Neural cell (in vitro differentiated cells): ENCODE measurements at regions not wholly inside any gene's neighbourhood (a gene's known extent, or its start where the extent isn't known, plus 50 kb on each side); places are given as distances from the start of the nearest gene placed in this dataset.

Source experiments
- H2AFZ ChIP-seq: fragments of 200-600, 300-800 bp; sonication (generic), shearing (Covaris generic); 2 replicates; pipeline ENCODE4 v1.6.0; 2014; ENCODE audit warnings: low read depth, mild to moderate bottlenecking, antibody characterized with exemption, low read length, moderate library complexity
- H3F3A ChIP-seq: fragments of 200-600 bp; shearing (Covaris generic); 2 replicates; pipeline ENCODE4 v1.6.1; 2016; ENCODE audit warnings: mild to moderate bottlenecking, moderate library complexity, mixed read lengths, antibody characterized with exemption, low read length; ENCODE audit not compliant: insufficient read depth, poor library complexity, severe bottlenecking
- H3K27ac ChIP-seq: fragments of 200-600, 300-800 bp; sonication (generic), shearing (Covaris generic); 2 replicates; pipeline ENCODE4 v1.5.1; 2014; ENCODE audit warnings: mild to moderate bottlenecking, low read length, moderate library complexity
- H3K27me3 ChIP-seq: fragments of 300-800, 200-600 bp; sonication (generic), shearing (Covaris generic); 2 replicates; pipeline ENCODE4 v1.6.0; 2014; ENCODE audit warnings: mild to moderate bottlenecking, low read depth, low read length, moderate library complexity; ENCODE audit not compliant: insufficient read depth
- H3K36me3 ChIP-seq: fragments of 300-800, 200-600 bp; sonication (generic), shearing (Covaris generic); 2 replicates; pipeline ENCODE4 v1.5.1; 2014; ENCODE audit warnings: mild to moderate bottlenecking, antibody characterized with exemption, low read length, moderate library complexity; ENCODE audit not compliant: insufficient read depth
- H3K4me2 ChIP-seq: fragments of 300-800, 200-600 bp; sonication (generic), shearing (Covaris generic); 2 replicates; pipeline ENCODE4 v1.6.0; 2014; ENCODE audit warnings: mild to moderate bottlenecking, low read length
- H3K4me3 ChIP-seq: fragments of 300-800, 200-600 bp; sonication (generic), shearing (Covaris generic); 2 replicates; pipeline ENCODE4 v1.5.1; 2014; ENCODE audit warnings: mild to moderate bottlenecking, low read length, moderate library complexity
- H3K79me2 ChIP-seq: fragments of 200-600 bp; shearing (Covaris generic); replicated peaks from 2 replicates; pipeline ENCODE4 v1.6.0; 2014; ENCODE audit warnings: mild to moderate bottlenecking, low read length, moderate library complexity; ENCODE audit not compliant: insufficient read depth
- H3K9ac ChIP-seq: fragments of 300-800, 200-600 bp; sonication (generic), shearing (Covaris generic); 2 replicates; pipeline ENCODE4 v1.6.1; 2016; ENCODE audit warnings: mild to moderate bottlenecking, low read length, mixed read lengths
- H3K9me2 ChIP-seq: fragments of 200-600 bp; shearing (Covaris generic); 2 replicates; pipeline ENCODE4 v1.6.1; 2016; ENCODE audit warnings: mild to moderate bottlenecking, low read length, mixed read lengths; ENCODE audit not compliant: insufficient read depth
- H3K9me3 ChIP-seq: fragments of 200-600, 300-800 bp; sonication (generic), shearing (Covaris generic); 2 replicates; pipeline ENCODE4 v1.6.1; 2016; ENCODE audit warnings: mild to moderate bottlenecking, mixed run types, low read length, moderate library complexity, mixed read lengths
- H4K20me1 ChIP-seq: fragments of 200-600 bp; shearing (Covaris generic); 2 replicates; pipeline ENCODE4 v1.6.1; 2016; ENCODE audit warnings: mild to moderate bottlenecking, mixed run types; ENCODE audit not compliant: insufficient read depth
- CTCF ChIP-seq: fragments of 450-650 bp; IDR thresholded peaks from 2 replicates; pipeline ENCODE4 v1.5.1; 2014; ENCODE audit warnings: antibody characterized with exemption, mild to moderate bottlenecking, moderate library complexity; ENCODE audit not compliant: poor library complexity, severe bottlenecking
- EP300 ChIP-seq: fragments of 450-650 bp; conservative IDR thresholded peaks from 2 replicates; pipeline ENCODE4 v1.6.1; 2014; ENCODE audit warnings: antibody characterized with exemption, mild to moderate bottlenecking, moderate library complexity; ENCODE audit not compliant: poor library complexity, severe bottlenecking
- EZH2 ChIP-seq: fragments of 200-600, 300-800 bp; shearing (Covaris generic), sonication (generic); IDR thresholded peaks from 2 replicates; pipeline ENCODE4 v1.6.1; 2014; ENCODE audit warnings: antibody characterized with exemption, low read length, borderline replicate concordance, mild to moderate bottlenecking; ENCODE audit not compliant: insufficient read depth, poor library complexity, severe bottlenecking
- MXI1 ChIP-seq: fragments of 450-650 bp; conservative IDR thresholded peaks from 2 replicates; pipeline ENCODE4 v1.6.1; 2014; ENCODE audit warnings: antibody characterized with exemption, mild to moderate bottlenecking; ENCODE audit not compliant: poor library complexity, severe bottlenecking
- POLR2AphosphoS5 ChIP-seq: IDR thresholded peaks from 2 replicates; pipeline ENCODE4 v1.6.1; 2012
- RAD21 ChIP-seq: fragments of 450-650 bp; conservative IDR thresholded peaks from 2 replicates; pipeline ENCODE4 v1.6.1; 2014; ENCODE audit warnings: antibody characterized with exemption, mild to moderate bottlenecking, moderate library complexity
- SMC3 ChIP-seq: fragments of 450-650 bp; conservative IDR thresholded peaks from 2 replicates; pipeline ENCODE4 v1.6.1; 2014; ENCODE audit warnings: antibody characterized with exemption, mild to moderate bottlenecking, moderate library complexity; ENCODE audit not compliant: poor library complexity
- TAF1 ChIP-seq: IDR thresholded peaks from 2 replicates; pipeline ENCODE4 v1.6.1; 2012; ENCODE audit warnings: low read depth
- TF ChIP-seq, protein P1 (sequence below): IDR thresholded peaks from 2 replicates; pipeline ENCODE4 v1.6.1; 2012; ENCODE audit warnings: borderline replicate concordance

- Histone ChIP-seq H3K79me2 (no peaks in the 10 kb centered on the region), H3K4me3 (no peak overlapping the region), H3F3A (no peaks in the 10 kb centered on the region), H4K20me1 (no peaks in the 10 kb centered on the region), H3K27me3 (no peaks in the 10 kb centered on the region), H2AFZ (no peak overlapping the region), H3K9ac (no peak overlapping the region), H3K4me2 (no peak overlapping the region), H3K9me3 (no peaks in the 10 kb centered on the region), H3K36me3 (no peaks in the 10 kb centered on the region), H3K9me2 (no peaks in the 10 kb centered on the region), H3K27ac (no peak overlapping the region)
- TF ChIP-seq, protein P1, sequence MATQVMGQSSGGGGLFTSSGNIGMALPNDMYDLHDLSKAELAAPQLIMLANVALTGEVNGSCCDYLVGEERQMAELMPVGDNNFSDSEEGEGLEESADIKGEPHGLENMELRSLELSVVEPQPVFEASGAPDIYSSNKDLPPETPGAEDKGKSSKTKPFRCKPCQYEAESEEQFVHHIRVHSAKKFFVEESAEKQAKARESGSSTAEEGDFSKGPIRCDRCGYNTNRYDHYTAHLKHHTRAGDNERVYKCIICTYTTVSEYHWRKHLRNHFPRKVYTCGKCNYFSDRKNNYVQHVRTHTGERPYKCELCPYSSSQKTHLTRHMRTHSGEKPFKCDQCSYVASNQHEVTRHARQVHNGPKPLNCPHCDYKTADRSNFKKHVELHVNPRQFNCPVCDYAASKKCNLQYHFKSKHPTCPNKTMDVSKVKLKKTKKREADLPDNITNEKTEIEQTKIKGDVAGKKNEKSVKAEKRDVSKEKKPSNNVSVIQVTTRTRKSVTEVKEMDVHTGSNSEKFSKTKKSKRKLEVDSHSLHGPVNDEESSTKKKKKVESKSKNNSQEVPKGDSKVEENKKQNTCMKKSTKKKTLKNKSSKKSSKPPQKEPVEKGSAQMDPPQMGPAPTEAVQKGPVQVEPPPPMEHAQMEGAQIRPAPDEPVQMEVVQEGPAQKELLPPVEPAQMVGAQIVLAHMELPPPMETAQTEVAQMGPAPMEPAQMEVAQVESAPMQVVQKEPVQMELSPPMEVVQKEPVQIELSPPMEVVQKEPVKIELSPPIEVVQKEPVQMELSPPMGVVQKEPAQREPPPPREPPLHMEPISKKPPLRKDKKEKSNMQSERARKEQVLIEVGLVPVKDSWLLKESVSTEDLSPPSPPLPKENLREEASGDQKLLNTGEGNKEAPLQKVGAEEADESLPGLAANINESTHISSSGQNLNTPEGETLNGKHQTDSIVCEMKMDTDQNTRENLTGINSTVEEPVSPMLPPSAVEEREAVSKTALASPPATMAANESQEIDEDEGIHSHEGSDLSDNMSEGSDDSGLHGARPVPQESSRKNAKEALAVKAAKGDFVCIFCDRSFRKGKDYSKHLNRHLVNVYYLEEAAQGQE: no peak
- TF ChIP-seq TAF1 (no peak), EZH2 (no peak), POLR2AphosphoS5 (no peak), MXI1 (no peak), SMC3 (no peak), RAD21 (no peak), EP300 (no peak), CTCF (no peak)
Observed at GRCh38 chr2:82476094-82476493, 1983.0 kb downstream of the SUCLG1 start.

- H2AFZ ChIP-seq: no peak overlapping the region
- no peaks in the 10 kb centered on the region for H3F3A ChIP-seq
- no peak overlapping the region for H3K4me3 ChIP-seq
- no peak overlapping the region for H3K27ac ChIP-seq
- TF ChIP-seq EP300: no peak
- TF ChIP-seq, protein P1: no peak
- no peak for TF ChIP-seq EZH2
- no peak for TF ChIP-seq RAD21
- no peak for TF ChIP-seq CTCF
- TF ChIP-seq TAF1: no peak
- TF ChIP-seq POLR2AphosphoS5: no peak
- no peak for TF ChIP-seq MXI1
- TF ChIP-seq SMC3: no peak
- H3K9ac ChIP-seq: no peak overlapping the region
- H4K20me1 ChIP-seq: no peaks in the 10 kb centered on the region
- no peaks in the 10 kb centered on the region for H3K27me3 ChIP-seq
- H3K79me2 ChIP-seq: no peaks in the 10 kb centered on the region
- no peaks in the 10 kb centered on the region for H3K36me3 ChIP-seq
- no peak overlapping the region for H3K4me2 ChIP-seq
- no peaks in the 10 kb centered on the region for H3K9me3 ChIP-seq
- no peaks in the 10 kb centered on the region for H3K9me2 ChIP-seq
Observed at GRCh38 chr2:82428251-82428650, 2030.8 kb downstream of the SUCLG1 start.
